Neural crest cell (in vitro differentiated cells): ENCODE measurements at regions not wholly inside any gene's neighbourhood (a gene's known extent, or its start where the extent isn't known, plus 50 kb on each side); places are given as distances from the start of the nearest gene placed in this dataset.

Source experiments
- DNase-seq: peaks from one replicate; pipeline ENCODE4 v3.0.0; 2021; ENCODE audit warnings: low read depth, mixed read lengths, low spot score
- H3K27ac Mint-ChIP-seq: one replicate; pipeline ENCODE4 v1.8.0; 2021; ENCODE audit warnings: mild to moderate bottlenecking, mixed read lengths; ENCODE audit not compliant: unreplicated experiment
- H3K27me3 Mint-ChIP-seq: 2 replicates; pipeline ENCODE4 v1.8.0; 2021; ENCODE audit warnings: low read depth, mild to moderate bottlenecking, mixed read lengths
- H3K36me3 Mint-ChIP-seq: 2 replicates; pipeline ENCODE4 v1.8.0; 2021; ENCODE audit warnings: low read depth, mild to moderate bottlenecking, mixed read lengths
- H3K4me1 Mint-ChIP-seq: 2 replicates; pipeline ENCODE4 v1.8.0; 2021; ENCODE audit warnings: mixed read lengths
- H3K4me3 Mint-ChIP-seq: one replicate; pipeline ENCODE4 v1.8.0; 2021; ENCODE audit warnings: mild to moderate bottlenecking, mixed read lengths
- H3K9me3 Mint-ChIP-seq: 2 replicates; pipeline ENCODE4 v1.8.0; 2021; ENCODE audit warnings: mixed read lengths
- TF ChIP-seq, protein P1 (sequence below): fragments of 200-600 bp; sonication (generic); conservative IDR thresholded peaks from 2 replicates; pipeline ENCODE4 v1.5.0; 2021; ENCODE audit warnings: antibody characterized with exemption, mild to moderate bottlenecking

DNA sequence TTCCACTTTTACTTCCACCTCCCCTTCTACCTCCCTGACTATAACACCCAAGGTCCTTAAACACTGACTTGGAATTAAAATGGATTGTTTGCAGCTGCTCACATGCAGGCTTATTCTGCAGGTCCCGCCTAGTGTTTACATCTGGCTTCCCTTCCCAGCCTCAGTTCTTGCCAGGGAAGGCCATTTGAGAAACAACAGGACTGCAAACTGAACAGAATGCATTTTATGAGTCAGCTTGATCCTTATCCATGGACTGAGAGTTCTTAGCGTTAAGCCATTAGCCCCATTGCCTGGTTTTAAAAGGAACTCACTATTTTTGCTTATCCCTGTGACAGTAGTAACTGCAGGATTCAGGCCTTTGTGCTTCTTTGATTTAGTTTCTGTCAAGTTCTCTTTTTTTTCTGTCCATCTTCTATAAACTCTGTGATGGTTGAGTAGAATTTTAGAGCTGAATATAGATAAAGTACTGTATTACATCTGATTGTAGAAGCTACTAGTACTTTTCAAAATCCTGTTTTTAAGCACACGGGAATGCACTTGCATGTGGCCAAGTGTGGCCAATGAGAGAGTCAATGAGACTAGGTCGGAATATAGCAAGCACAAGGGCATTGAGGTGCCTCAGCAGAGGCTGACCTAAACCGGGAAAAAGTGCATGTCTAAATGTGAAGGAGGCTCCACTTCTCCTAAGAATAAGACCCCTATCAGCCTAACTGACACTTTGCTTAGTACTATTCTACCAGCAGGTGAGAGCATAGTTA lies 106.4 kb downstream of the TUSC7 start:
- H3K27ac Mint-ChIP-seq = no peak overlapping the region
- no peak for DNase-seq
- H3K4me3 Mint-ChIP-seq = no peak overlapping the region

DNA sequence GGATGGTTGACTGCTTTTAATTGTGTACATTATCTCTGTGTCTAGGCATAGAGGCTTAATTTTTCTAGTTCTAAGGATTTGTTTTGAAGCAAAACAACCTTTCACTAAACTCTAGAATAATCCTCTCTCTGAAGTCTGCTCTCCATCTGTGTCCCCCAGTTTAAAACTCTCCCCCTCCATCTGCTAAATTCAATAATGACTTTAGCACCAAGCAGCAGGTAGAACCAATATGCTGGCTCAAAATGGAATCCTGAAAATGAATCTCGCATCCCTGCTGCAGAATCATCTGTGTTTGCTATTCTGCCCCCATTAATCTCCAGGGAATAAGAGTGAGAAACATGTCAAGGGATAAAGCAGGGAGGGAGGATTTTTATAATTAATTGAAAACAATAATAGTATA lies 111.8 kb downstream of the TUSC7 start:
- no peak for DNase-seq
- Mint-ChIP-seq H3K4me1 (peaks cover 9% of the 10 kb centered on the region), H3K4me3 (no peak overlapping the region), H3K27ac (no peak overlapping the region), H3K27me3 (no peaks in the 10 kb centered on the region), H3K36me3 (no peaks in the 10 kb centered on the region), H3K9me3 (no peaks in the 10 kb centered on the region)
- TF ChIP-seq, protein P1, sequence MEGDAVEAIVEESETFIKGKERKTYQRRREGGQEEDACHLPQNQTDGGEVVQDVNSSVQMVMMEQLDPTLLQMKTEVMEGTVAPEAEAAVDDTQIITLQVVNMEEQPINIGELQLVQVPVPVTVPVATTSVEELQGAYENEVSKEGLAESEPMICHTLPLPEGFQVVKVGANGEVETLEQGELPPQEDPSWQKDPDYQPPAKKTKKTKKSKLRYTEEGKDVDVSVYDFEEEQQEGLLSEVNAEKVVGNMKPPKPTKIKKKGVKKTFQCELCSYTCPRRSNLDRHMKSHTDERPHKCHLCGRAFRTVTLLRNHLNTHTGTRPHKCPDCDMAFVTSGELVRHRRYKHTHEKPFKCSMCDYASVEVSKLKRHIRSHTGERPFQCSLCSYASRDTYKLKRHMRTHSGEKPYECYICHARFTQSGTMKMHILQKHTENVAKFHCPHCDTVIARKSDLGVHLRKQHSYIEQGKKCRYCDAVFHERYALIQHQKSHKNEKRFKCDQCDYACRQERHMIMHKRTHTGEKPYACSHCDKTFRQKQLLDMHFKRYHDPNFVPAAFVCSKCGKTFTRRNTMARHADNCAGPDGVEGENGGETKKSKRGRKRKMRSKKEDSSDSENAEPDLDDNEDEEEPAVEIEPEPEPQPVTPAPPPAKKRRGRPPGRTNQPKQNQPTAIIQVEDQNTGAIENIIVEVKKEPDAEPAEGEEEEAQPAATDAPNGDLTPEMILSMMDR = no peak

More for the DNA sequence above, 106.4 kb downstream of the TUSC7 start:
- no peaks in the 10 kb centered on the region for H3K36me3 Mint-ChIP-seq
- no peaks in the 10 kb centered on the region for H3K27me3 Mint-ChIP-seq
- TF ChIP-seq, protein P1 = no peak
- peaks cover 3% of the 10 kb centered on the region for H3K9me3 Mint-ChIP-seq
- H3K4me1 Mint-ChIP-seq = peaks cover 9% of the 10 kb centered on the region

DNA sequence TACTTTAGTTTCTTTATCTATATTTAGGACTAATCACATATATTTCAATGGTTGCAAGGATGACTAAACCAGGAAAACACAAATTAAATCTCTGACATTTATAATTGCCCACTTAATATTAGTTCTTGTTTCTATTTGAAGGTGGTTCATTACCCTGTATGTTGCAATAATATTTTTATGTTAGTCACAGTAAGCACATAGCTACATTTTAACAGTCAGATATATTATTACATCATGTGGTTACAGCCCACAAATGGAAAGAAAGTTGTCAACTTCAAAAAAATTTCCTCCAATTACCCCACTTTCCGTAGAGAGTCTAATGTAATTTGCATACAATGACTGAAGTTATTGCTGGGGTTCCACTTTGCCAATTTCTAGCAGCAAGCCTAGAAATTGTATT lies 114.6 kb downstream of the TUSC7 start:
- Mint-ChIP-seq H3K9me3 (no peaks in the 10 kb centered on the region), H3K4me3 (no peak overlapping the region)

DNA sequence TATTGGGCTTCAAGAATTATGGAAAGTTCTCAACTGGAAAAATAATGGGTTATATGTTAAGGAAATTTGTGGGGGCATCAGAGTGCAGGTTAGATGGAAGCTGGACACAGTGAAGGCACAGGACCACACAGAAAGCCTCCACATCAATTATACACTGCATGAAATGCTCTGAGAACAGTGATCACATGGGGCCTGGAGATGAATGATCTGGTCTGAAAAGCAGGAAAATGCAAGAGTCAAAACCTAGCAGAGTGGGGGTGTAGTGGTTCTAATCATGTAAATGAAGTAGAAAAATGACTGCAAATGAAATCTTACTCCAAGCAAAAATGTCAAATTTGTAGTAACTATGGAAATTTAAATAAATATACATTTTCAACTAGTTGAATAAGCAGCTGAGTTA lies 123.6 kb downstream of the TUSC7 start:
- H3K27me3 Mint-ChIP-seq = no peaks in the 10 kb centered on the region
- TF ChIP-seq, protein P1 = no peak
- peaks cover 25% of the 10 kb centered on the region for H3K4me1 Mint-ChIP-seq
- H3K27ac Mint-ChIP-seq = no peak overlapping the region
- H3K4me3 Mint-ChIP-seq = no peak overlapping the region
- no peak for DNase-seq
- H3K36me3 Mint-ChIP-seq = no peaks in the 10 kb centered on the region
- H3K9me3 Mint-ChIP-seq = peaks cover 3% of the 10 kb centered on the region

More for the DNA sequence above, 114.6 kb downstream of the TUSC7 start:
- no peaks in the 10 kb centered on the region for H3K36me3 Mint-ChIP-seq
- no peaks in the 10 kb centered on the region for H3K4me1 Mint-ChIP-seq
- no peak overlapping the region for H3K27ac Mint-ChIP-seq
- no peaks in the 10 kb centered on the region for H3K27me3 Mint-ChIP-seq
- DNase-seq = no peak
- TF ChIP-seq, protein P1 = no peak

DNA sequence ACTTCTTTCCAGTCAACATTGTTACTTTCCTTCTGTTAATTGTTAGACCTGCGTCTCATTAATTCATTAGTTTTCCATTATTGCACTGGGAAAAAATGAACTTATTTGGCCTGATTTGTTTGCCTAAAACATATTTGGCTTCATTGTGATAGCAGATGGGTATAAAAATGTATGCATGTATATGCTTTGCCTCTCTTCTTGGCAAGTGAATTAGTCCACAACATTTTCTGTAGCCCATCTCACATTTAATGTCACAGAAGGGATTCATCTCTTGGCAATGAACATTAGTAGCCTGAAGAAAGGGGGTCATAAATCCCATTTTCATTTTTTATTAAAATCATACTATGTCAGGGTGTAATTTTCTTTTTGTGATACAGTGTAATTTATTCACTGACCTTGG lies 125.2 kb downstream of the TUSC7 start:
- no peak for DNase-seq
- Mint-ChIP-seq H3K36me3 (no peaks in the 10 kb centered on the region), H3K27me3 (no peaks in the 10 kb centered on the region), H3K9me3 (peaks cover 3% of the 10 kb centered on the region), H3K27ac (no peak overlapping the region), H3K4me1 (peaks cover 25% of the 10 kb centered on the region), H3K4me3 (no peak overlapping the region)
- TF ChIP-seq, protein P1 = no peak
